Cardiac muscle cell (in vitro differentiated cells and primary cell): ENCODE measurements at regions not wholly inside any gene's neighbourhood (a gene's known extent, or its start where the extent isn't known, plus 50 kb on each side); places are given as distances from the start of the nearest gene placed in this dataset.
A peak's percentile ranks its signal among the peaks of the same experiment; 100 is the strongest.

Experiments
- DNase-seq, 2 donors: peaks; one replicate each; pipeline versions ENCODE4 v3.0.0 to v3.0.0-alpha.2; 2010 to 2017; ENCODE audit warnings: low read depth in 1 of 2, low spot score in 1 of 2
- H3K27ac ChIP-seq: fragments of 200-600 bp; sonication (generic); 2 replicates; pipeline ENCODE4 v1.5.1; 2016
- H3K27me3 ChIP-seq: fragments of 200-600 bp; sonication (generic); 2 replicates; pipeline ENCODE4 v1.6.0; 2016; ENCODE audit warnings: control low read depth
- H3K36me3 ChIP-seq: fragments of 200-600 bp; sonication (generic); 2 replicates; pipeline ENCODE4 v1.5.1; 2016; ENCODE audit warnings: control low read depth
- H3K4me1 ChIP-seq: fragments of 200-600 bp; sonication (generic); 2 replicates; pipeline ENCODE4 v1.8.1; 2017; ENCODE audit warnings: low read depth, mild to moderate bottlenecking, mixed run types
- H3K4me3 ChIP-seq: fragments of 200-600 bp; sonication (generic); 2 replicates; pipeline ENCODE4 v1.5.1; 2016; ENCODE audit warnings: mild to moderate bottlenecking
- H3K9me3 ChIP-seq: fragments of 200-600 bp; sonication (generic); 2 replicates; pipeline ENCODE4 v1.5.1; 2017; ENCODE audit warnings: low read depth, mild to moderate bottlenecking, control low read depth
- TF ChIP-seq, protein P1 (sequence below): IDR thresholded peaks from 2 replicates; pipeline ENCODE4 v1.5.1; 2012; ENCODE audit warnings: low read depth, mild to moderate bottlenecking, low read length

DNA sequence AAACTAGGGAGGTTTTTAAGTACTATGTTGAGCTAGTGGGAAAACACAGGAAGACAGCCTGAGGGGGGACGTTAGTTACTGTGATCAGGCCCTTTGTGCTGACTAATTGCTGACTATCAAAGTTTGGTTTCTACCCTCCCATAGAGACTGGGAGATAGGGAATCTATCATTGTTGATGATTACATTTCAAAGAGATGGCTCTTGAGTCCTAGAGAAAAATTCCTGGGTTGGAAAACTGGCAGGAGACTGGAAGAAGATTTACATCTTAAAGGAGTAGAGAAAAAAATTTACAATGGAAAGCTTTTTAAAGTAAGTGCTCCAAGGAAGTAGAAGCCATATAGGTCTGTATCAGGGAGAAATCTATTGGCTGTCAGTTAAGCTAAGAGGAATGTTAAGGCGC is 522.0 kb upstream of the KLHL1 start:
- Histone ChIP-seq H3K36me3 (no peaks in the 10 kb centered on the region), H3K4me3 (no peak overlapping the region), H3K4me1 (no peaks in the 10 kb centered on the region), H3K9me3 (no peaks in the 10 kb centered on the region), H3K27me3 (no peaks in the 10 kb centered on the region), H3K27ac (no peak overlapping the region)
- no peak for DNase-seq
- TF ChIP-seq, protein P1, sequence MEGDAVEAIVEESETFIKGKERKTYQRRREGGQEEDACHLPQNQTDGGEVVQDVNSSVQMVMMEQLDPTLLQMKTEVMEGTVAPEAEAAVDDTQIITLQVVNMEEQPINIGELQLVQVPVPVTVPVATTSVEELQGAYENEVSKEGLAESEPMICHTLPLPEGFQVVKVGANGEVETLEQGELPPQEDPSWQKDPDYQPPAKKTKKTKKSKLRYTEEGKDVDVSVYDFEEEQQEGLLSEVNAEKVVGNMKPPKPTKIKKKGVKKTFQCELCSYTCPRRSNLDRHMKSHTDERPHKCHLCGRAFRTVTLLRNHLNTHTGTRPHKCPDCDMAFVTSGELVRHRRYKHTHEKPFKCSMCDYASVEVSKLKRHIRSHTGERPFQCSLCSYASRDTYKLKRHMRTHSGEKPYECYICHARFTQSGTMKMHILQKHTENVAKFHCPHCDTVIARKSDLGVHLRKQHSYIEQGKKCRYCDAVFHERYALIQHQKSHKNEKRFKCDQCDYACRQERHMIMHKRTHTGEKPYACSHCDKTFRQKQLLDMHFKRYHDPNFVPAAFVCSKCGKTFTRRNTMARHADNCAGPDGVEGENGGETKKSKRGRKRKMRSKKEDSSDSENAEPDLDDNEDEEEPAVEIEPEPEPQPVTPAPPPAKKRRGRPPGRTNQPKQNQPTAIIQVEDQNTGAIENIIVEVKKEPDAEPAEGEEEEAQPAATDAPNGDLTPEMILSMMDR = no peak

DNA sequence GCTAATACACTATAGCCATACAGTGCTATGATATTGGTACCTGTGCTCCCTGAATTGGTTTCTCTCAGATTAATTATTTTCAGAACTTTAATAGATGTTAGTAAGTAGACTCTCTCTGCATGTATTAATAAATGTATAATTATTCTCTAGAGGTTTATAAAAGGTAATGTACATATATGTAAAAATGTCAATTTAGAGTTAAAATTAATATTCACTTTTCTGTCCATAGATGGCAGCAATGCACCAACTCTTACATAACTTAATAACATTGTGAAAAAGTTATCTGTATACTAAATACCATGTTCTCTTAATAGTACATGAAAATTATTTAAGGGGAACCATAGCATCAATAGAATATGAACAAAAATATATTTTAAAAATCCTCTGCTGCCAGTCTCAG is 515.0 kb upstream of the KLHL1 start:
- Histone ChIP-seq H3K27me3 (no peaks in the 10 kb centered on the region), H3K36me3 (no peaks in the 10 kb centered on the region), H3K4me1 (no peaks in the 10 kb centered on the region), H3K4me3 (no peak overlapping the region), H3K27ac (no peak overlapping the region), H3K9me3 (no peaks in the 10 kb centered on the region)
- peak in 1 of 2 donors; percentile 21 for DNase-seq
- TF ChIP-seq, protein P1 = peak; percentile 32

DNA sequence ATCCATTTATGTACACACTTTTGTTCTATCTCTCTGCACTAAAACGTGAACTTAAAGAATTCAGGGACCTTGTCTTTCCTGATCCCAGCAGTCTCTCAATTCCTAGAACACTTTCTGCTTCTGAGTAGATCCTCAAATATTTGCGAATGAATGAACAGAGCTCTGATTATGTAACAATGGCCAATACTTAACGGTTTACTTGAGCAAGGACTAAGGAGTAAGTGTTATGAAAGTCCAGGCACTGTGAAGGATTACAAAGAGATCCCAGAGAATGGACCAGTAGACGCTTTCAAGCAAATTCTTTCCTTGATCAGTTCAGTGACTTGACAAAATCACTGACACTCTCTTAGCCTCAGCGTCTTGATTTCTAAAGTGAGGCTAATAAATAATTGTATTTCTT is 514.5 kb upstream of the KLHL1 start:
- Histone ChIP-seq H3K36me3 (no peaks in the 10 kb centered on the region), H3K9me3 (no peaks in the 10 kb centered on the region), H3K27me3 (no peaks in the 10 kb centered on the region), H3K4me3 (no peak overlapping the region), H3K4me1 (no peaks in the 10 kb centered on the region), H3K27ac (no peak overlapping the region)
- TF ChIP-seq, protein P1 = no peak
- DNase-seq = no peak

DNA sequence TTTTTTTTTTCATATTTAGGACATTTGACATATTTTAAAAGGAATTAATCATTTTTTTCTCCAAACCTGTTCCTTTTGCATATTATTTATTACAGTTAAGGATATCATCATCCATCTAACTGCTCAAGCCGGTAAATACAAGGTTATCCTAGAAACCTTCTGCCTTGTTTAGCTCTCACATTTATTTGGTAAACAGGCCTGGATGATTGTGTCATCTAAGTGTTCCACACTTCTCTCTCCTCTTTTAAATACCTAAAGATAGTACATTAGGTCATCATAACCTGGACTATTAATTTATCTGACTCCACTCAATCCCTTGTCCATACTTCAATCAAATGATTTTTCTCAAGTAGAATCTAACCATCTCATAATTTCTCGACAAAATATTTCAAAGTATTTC is 511.7 kb upstream of the KLHL1 start:
- Histone ChIP-seq H3K4me1 (no peaks in the 10 kb centered on the region), H3K4me3 (no peak overlapping the region), H3K27me3 (no peaks in the 10 kb centered on the region), H3K36me3 (no peaks in the 10 kb centered on the region), H3K27ac (no peak overlapping the region), H3K9me3 (no peaks in the 10 kb centered on the region)
- DNase-seq = no peak
- TF ChIP-seq, protein P1 = no peak

DNA sequence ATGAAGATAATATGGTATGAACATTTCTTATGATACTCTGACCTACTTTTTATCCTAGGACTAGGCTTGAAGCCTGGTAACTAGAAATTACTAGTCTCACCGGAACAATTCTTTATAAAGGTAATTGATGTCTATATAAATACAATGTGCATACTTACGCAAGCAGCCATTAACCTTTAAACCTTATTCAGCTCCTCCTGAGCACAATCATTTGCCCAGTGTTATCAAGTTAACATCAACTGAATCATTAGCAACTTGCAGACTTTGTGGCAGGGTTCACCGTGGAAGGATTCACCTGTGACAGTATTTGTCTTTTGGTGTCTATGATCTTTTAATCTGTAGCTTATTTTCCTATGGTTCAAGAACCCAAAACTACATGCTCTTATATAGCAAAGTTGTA is 508.6 kb upstream of the KLHL1 start:
- Histone ChIP-seq H3K9me3 (no peaks in the 10 kb centered on the region), H3K36me3 (no peaks in the 10 kb centered on the region), H3K27ac (no peak overlapping the region), H3K4me1 (no peaks in the 10 kb centered on the region), H3K4me3 (no peak overlapping the region), H3K27me3 (no peaks in the 10 kb centered on the region)
- DNase-seq = no peak
- TF ChIP-seq, protein P1 = no peak

DNA sequence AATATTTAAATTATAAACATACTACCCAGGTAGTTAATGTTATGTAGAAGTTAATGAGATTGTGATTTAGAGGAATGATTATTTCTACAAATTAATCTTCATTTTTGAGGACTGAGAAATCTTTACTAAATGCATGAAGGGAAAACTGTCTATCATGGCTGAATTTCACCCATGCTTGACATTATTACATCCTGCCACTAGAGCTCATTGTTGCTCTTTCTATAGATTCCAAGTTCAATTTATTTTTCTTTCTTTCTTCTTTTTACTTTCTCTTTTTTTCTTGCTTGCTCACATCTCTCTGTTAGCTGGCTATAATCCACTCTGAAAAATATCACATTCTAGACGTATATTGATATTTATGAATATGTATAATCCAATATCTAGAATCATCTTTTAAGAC is 505.0 kb upstream of the KLHL1 start:
- Histone ChIP-seq H3K36me3 (no peaks in the 10 kb centered on the region), H3K4me1 (no peaks in the 10 kb centered on the region), H3K4me3 (no peak overlapping the region), H3K27me3 (no peaks in the 10 kb centered on the region), H3K9me3 (peaks cover 4% of the 10 kb centered on the region), H3K27ac (no peak overlapping the region)
- DNase-seq = peak; percentile 0 to 12
- TF ChIP-seq, protein P1 = no peak
